Testis (tissue), 2 donors: ENCODE measurements at regions not wholly inside any gene's neighbourhood (a gene's known extent, or its start where the extent isn't known, plus 50 kb on each side); places are given as distances from the start of the nearest gene placed in this dataset.

Experiments used
- CTCF ChIP-seq, 3 experiments: fragments of 450-650 bp in 2 of 3; fragments of 200-600 bp in 1 of 3; sonication (generic) in 1 of 3; IDR thresholded peaks; one replicate each; pipeline ENCODE4 v1.5.1; 2016 to 2019; ENCODE audit warnings: antibody characterized with exemption in 3 of 3, mild to moderate bottlenecking in 2 of 3, moderate library complexity in 1 of 3
- POLR2A ChIP-seq: fragments of 450-650 bp; IDR thresholded peaks from one replicate; pipeline ENCODE4 v1.6.1; 2017; ENCODE audit warnings: antibody characterized with exemption, mild to moderate bottlenecking, moderate library complexity

GRCh38 chr1:238648751-238649150 lies 737.6 kb upstream of the CHRM3 start:
- TF ChIP-seq CTCF (IDR thresholded peaks at IDR 0.05): no peak
- TF ChIP-seq POLR2A: no peak
